HEK293 (cell line): ENCODE measurements at regions not wholly inside any gene's neighbourhood (a gene's known extent, or its start where the extent isn't known, plus 50 kb on each side); places are given as distances from the start of the nearest gene placed in this dataset.

Source experiments
- CTCF ChIA-PET: fragments of 350-600 bp; formaldehyde crosslinking; extraction: SDS; loops from one replicate; lab custom pipeline; 2021; ENCODE audit warnings: antibody characterized with exemption; lab: Yijun Ruan, JAX
- POLR2A ChIA-PET: fragments of 300-600 bp; formaldehyde crosslinking; extraction: SDS; loops from one replicate; lab custom pipeline; 2020; ENCODE audit warnings: antibody characterized with exemption, inconsistent platforms; lab: Yijun Ruan, JAX
- H3K27ac ChIP-seq: fragments of 200-500 bp; sonication (Bioruptor generic); 2 replicates; pipeline ENCODE4 v1.5.1; 2014; ENCODE audit warnings: low read depth, low read length, control low read depth, inconsistent platforms; ENCODE audit errors: extremely low read depth
- H3K36me3 ChIP-seq, 2 experiments: fragments of 200-500 bp in 1 of 2; sonication (Bioruptor generic) in 1 of 2; 1 replicate in 1 of 2; 2 replicates in 1 of 2; pipeline ENCODE4 v1.5.1; 2014 to 2017; ENCODE audit warnings: inconsistent platforms in 2 of 2, low read length in 2 of 2; ENCODE audit not compliant: control insufficient read depth in 2 of 2, insufficient read depth in 1 of 2
- H3K4me1 ChIP-seq: fragments of 200-500 bp; sonication (Bioruptor generic); 2 replicates; pipeline ENCODE4 v1.5.1; 2014; ENCODE audit warnings: mild to moderate bottlenecking, low read length, inconsistent platforms; ENCODE audit not compliant: control insufficient read depth, insufficient read depth
- H3K4me3 ChIP-seq: 2 replicates; pipeline ENCODE4 v1.5.1; 2011; ENCODE audit warnings: low read depth, mild to moderate bottlenecking, control low read depth, low read length, moderate library complexity
- H3K9me3 ChIP-seq: fragments of 200-500 bp; sonication (Bioruptor generic); 2 replicates; pipeline ENCODE4 v1.5.1; 2014; ENCODE audit warnings: low read depth, low read length, inconsistent platforms; ENCODE audit not compliant: control insufficient read depth, insufficient read depth
- BCL11B ChIP-seq: fragments of 450-650 bp; formaldehyde crosslinking; IDR thresholded peaks from 2 replicates; pipeline ENCODE4 v1.5.1; 2016; ENCODE audit warnings: low read depth, missing biosample characterization, missing genetic modification characterization
- GLI4 ChIP-seq: fragments of 450-650 bp; formaldehyde crosslinking; IDR thresholded peaks from 2 replicates; pipeline ENCODE4 v1.5.1; 2016; ENCODE audit warnings: missing biosample characterization, missing genetic modification characterization
- HOXC10 ChIP-seq: sonication (generic); formaldehyde crosslinking; IDR thresholded peaks from 2 replicates; pipeline ENCODE4 v1.8.1; 2023; ENCODE audit warnings: mild to moderate bottlenecking, missing genetic modification reagents
- IKZF3 ChIP-seq: fragments of 450-650 bp; IDR thresholded peaks from 2 replicates; pipeline ENCODE4 v1.5.0; 2018; ENCODE audit warnings: missing biosample characterization, mild to moderate bottlenecking, missing genetic modification characterization, moderate library complexity
- SCRT2 ChIP-seq: fragments of 450-650 bp; formaldehyde crosslinking; IDR thresholded peaks from 2 replicates; pipeline ENCODE4 v1.5.1; 2016; ENCODE audit warnings: missing biosample characterization, missing genetic modification characterization
- TRIM28 ChIP-seq: IDR thresholded peaks from 2 replicates; pipeline ENCODE4 v1.6.1; 2011; ENCODE audit warnings: low read length, control low read depth, borderline replicate concordance
- WT1 ChIP-seq: fragments of 450-650 bp; formaldehyde crosslinking; IDR thresholded peaks from 2 replicates; pipeline ENCODE4 v1.5.1; 2016; ENCODE audit warnings: missing biosample characterization, missing genetic modification characterization
- ZNF140 ChIP-seq: fragments of 450-650 bp; formaldehyde crosslinking; IDR thresholded peaks from 2 replicates; pipeline ENCODE4 v1.5.1; 2016; ENCODE audit warnings: missing biosample characterization, missing genetic modification characterization
- ZNF146 ChIP-seq: fragments of 450-650 bp; formaldehyde crosslinking; IDR thresholded peaks from 2 replicates; pipeline ENCODE4 v1.5.1; 2016; ENCODE audit warnings: missing biosample characterization, missing genetic modification characterization
- ZNF174 ChIP-seq: fragments of 450-650 bp; formaldehyde crosslinking; IDR thresholded peaks from 2 replicates; pipeline ENCODE4 v1.5.0; 2017; ENCODE audit warnings: missing biosample characterization, mild to moderate bottlenecking, missing genetic modification characterization
- ZNF211 ChIP-seq: fragments of 450-650 bp; formaldehyde crosslinking; IDR thresholded peaks from 2 replicates; pipeline ENCODE4 v1.5.1; 2016; ENCODE audit warnings: low read depth, missing biosample characterization, missing genetic modification characterization
- ZNF23 ChIP-seq: fragments of 450-650 bp; formaldehyde crosslinking; IDR thresholded peaks from 2 replicates; pipeline ENCODE4 v1.5.1; 2016; ENCODE audit warnings: missing biosample characterization, missing genetic modification characterization, borderline replicate concordance
- ZNF341 ChIP-seq: fragments of 450-650 bp; formaldehyde crosslinking; IDR thresholded peaks from 2 replicates; pipeline ENCODE4; 2016; ENCODE audit warnings: low read depth, missing biosample characterization, missing genetic modification characterization
- ZNF433 ChIP-seq: fragments of 450-650 bp; formaldehyde crosslinking; IDR thresholded peaks from 2 replicates; pipeline ENCODE4 v1.5.1; 2016; ENCODE audit warnings: missing biosample characterization, missing genetic modification characterization, low read depth
- ZNF529 ChIP-seq: fragments of 450-650 bp; formaldehyde crosslinking; IDR thresholded peaks from 2 replicates; pipeline ENCODE4 v1.5.1; 2017; ENCODE audit warnings: missing genetic modification characterization, missing biosample characterization; ENCODE audit not compliant: insufficient replicate concordance
- ZNF610 ChIP-seq: fragments of 450-650 bp; formaldehyde crosslinking; IDR thresholded peaks from 2 replicates; pipeline ENCODE4 v1.5.1; 2016; ENCODE audit warnings: missing biosample characterization, missing genetic modification characterization, borderline replicate concordance
- TF ChIP-seq, protein P1 (sequence below): fragments of 450-650 bp; IDR thresholded peaks from 2 replicates; pipeline ENCODE4 v1.5.1; 2018; ENCODE audit warnings: missing biosample characterization, mild to moderate bottlenecking, missing genetic modification characterization
- TF ChIP-seq, protein P2 (sequence below): fragments of 450-650 bp; formaldehyde crosslinking; IDR thresholded peaks from 2 replicates; pipeline ENCODE4 v1.5.1; 2016; ENCODE audit warnings: missing biosample characterization, missing genetic modification characterization
- TF ChIP-seq, protein P3 (sequence below): fragments of 450-650 bp; formaldehyde crosslinking; IDR thresholded peaks from 2 replicates; pipeline ENCODE4 v1.5.1; 2016; ENCODE audit warnings: missing biosample characterization, missing genetic modification characterization, low read depth
- TF ChIP-seq, protein P4 (sequence below): fragments of 450-650 bp; formaldehyde crosslinking; IDR thresholded peaks from 2 replicates; pipeline ENCODE4 v1.5.1; 2016; ENCODE audit warnings: missing biosample characterization, missing genetic modification characterization

DNA sequence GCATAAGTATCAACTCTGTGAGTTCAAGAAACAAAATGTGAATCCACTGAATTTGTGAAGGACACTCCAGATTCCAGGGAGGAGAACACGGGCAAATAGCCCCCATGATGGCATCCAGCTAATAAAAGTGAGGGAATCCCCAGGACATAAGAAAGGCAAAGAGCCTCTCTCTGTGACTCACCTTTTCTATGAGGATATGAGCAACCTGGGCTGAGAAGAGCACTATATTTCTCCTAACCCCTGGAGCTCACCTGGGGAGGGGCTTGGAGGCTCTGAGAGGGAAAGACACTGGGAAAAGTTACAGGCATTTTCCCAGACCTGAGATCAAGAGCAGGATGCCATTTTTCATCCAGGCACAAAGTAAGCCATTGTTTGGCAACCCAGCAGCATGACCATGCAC is 1298.8 kb downstream of the PLA2G4A start (continued):
- TF ChIP-seq SCRT2 (tag by site-specific recombination) (no peak), ZNF23 (tag by site-specific recombination) (no peak), HOXC10 (CRISPR knock-in tag) (no peak), ZNF529 (no peak), BCL11B (tag by site-specific recombination) (no peak)

DNA sequence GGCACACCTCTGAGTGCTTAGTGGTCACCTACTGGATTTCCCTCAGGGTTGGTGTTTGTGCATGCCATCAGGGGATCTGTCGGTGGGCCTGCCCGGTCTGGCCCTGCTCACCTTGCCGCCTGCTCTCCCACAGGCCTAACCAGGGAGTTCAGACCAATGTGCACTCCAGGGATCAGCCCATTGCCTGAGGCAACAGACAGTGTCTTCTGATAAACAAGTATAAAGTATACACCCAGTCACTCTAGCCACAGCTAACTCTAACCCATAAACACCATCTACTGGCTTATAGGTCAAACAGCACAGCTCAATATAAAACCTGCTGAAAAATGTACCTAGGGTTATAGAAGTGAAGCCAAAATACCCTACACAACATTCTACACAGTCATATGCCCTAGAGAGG is 1300.0 kb downstream of the PLA2G4A start:
- Histone ChIP-seq H3K36me3 (no peaks in the 10 kb centered on the region), H3K27ac (no peak overlapping the region), H3K9me3 (no peaks in the 10 kb centered on the region), H3K4me1 (no peaks in the 10 kb centered on the region), H3K4me3 (no peak overlapping the region)
- ChIA-PET CTCF (no interaction called here), POLR2A (no interaction called here)
- no peak for TF ChIP-seq ZNF341
- no peak for TF ChIP-seq ZNF211
- no peak for TF ChIP-seq ZNF610 (tag by site-specific recombination)
- TF ChIP-seq ZNF433 (tag by site-specific recombination) = no peak
- no peak for TF ChIP-seq ZNF174
- TF ChIP-seq, protein P1, sequence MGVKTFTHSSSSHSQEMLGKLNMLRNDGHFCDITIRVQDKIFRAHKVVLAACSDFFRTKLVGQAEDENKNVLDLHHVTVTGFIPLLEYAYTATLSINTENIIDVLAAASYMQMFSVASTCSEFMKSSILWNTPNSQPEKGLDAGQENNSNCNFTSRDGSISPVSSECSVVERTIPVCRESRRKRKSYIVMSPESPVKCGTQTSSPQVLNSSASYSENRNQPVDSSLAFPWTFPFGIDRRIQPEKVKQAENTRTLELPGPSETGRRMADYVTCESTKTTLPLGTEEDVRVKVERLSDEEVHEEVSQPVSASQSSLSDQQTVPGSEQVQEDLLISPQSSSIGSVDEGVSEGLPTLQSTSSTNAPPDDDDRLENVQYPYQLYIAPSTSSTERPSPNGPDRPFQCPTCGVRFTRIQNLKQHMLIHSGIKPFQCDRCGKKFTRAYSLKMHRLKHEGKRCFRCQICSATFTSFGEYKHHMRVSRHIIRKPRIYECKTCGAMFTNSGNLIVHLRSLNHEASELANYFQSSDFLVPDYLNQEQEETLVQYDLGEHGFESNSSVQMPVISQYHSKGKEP (tag by site-specific recombination) = no peak
- TF ChIP-seq ZNF146 = no peak
- TF ChIP-seq, protein P2, sequence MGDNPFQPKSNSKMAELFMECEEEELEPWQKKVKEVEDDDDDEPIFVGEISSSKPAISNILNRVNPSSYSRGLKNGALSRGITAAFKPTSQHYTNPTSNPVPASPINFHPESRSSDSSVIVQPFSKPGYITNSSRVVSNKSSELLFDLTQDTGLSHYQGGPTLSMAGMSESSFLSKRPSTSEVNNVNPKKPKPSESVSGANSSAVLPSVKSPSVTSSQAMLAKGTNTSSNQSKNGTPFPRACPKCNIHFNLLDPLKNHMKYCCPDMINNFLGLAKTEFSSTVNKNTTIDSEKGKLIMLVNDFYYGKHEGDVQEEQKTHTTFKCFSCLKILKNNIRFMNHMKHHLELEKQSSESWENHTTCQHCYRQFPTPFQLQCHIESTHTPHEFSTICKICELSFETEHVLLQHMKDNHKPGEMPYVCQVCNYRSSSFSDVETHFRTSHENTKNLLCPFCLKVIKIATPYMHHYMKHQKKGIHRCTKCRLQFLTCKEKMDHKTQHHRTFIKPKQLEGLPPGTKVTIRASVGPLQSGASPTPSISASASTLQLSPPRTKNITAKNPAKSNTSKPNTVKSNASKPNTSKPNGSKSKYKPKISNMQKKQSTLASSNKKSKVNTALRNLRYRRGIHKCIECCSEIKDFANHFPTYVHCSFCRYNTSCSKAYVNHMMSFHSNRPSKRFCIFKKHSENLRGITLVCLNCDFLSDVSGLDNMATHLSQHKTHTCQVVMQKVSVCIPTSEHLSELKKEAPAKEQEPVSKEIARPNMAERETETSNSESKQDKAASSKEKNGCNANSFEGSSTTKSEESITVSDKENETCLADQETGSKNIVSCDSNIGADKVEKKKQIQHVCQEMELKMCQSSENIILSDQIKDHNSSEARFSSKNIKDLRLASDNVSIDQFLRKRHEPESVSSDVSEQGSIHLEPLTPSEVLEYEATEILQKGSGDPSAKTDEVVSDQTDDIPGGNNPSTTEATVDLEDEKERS = no peak
- no peak for TF ChIP-seq IKZF3 (tag by site-specific recombination)
- TF ChIP-seq, protein P3, sequence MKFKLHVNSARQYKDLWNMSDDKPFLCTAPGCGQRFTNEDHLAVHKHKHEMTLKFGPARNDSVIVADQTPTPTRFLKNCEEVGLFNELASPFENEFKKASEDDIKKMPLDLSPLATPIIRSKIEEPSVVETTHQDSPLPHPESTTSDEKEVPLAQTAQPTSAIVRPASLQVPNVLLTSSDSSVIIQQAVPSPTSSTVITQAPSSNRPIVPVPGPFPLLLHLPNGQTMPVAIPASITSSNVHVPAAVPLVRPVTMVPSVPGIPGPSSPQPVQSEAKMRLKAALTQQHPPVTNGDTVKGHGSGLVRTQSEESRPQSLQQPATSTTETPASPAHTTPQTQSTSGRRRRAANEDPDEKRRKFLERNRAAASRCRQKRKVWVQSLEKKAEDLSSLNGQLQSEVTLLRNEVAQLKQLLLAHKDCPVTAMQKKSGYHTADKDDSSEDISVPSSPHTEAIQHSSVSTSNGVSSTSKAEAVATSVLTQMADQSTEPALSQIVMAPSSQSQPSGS (tag by site-specific recombination) = no peak
- TF ChIP-seq TRIM28 = no peak
- no peak for TF ChIP-seq GLI4 (tag by site-specific recombination)
- no peak for TF ChIP-seq WT1 (tag by site-specific recombination)
- TF ChIP-seq ZNF140 (tag by site-specific recombination) = no peak
- TF ChIP-seq, protein P4, sequence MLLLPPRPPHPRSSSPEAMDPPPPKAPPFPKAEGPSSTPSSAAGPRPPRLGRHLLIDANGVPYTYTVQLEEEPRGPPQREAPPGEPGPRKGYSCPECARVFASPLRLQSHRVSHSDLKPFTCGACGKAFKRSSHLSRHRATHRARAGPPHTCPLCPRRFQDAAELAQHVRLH (tag by site-specific recombination) = no peak
